ENCODE measurements at regions not wholly inside any gene's neighbourhood (a gene's known extent, or its start where the extent isn't known, plus 50 kb on each side); places are given as distances from the start of the nearest gene placed in this dataset.

GRCh38 chr1:81128079-81128478 is 672.7 kb upstream of the ADGRL2 start:
- no peak for DNase-seq

GRCh38 chr1:81126989-81127581 is 673.6 kb upstream of the ADGRL2 start:
- DNase-seq: no peak

DNA sequence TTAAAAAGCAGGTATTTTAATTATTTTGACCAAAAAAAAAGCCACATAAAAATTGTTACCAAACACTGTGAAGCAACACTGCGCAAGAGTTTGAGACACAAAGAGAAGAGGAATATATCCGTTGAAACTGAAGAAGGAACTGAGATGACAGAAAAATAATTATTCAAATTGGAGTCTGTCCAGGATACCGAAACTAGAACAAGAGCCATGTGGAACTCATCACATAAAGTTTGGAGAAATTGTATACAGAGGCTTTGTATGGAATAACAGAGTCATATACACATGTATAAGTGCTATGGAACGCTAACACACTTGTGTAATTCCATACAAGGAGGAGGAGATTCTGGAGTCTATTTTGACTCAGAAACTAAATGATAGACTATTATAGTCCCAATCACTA is 675.1 kb upstream of the ADGRL2 start:
- DNase-seq: no peak

GRCh38 chr1:81121306-81121705 is 679.4 kb upstream of the ADGRL2 start:
- DNase-seq: no peak

- no peak for DNase-seq
These were observed 681.4 kb upstream of the ADGRL2 start for GRCh38 chr1:81119319-81119718.

- no peak for DNase-seq
These were observed 682.2 kb upstream of the ADGRL2 start for GRCh38 chr1:81118550-81118949.

DNA sequence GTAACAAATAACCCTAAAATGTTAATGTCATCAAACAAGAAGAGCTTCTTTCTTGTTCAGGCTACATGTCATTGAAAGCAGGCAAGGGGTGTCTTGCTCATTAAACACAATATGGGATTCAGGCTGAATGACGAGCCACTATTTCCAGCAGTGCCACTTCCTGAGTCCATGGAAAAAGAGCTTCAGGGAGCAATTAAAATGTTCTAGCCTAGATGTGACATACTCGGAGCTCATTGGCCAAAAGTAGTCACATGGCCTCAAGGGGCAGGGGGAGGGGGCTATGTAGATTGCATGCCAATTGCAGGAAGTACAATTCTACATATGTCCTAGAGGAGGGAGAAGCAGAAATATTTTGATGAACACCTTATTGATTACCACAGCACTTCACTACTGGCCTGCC is 685.3 kb upstream of the ADGRL2 start:
- no peak for DNase-seq

- DNase-seq: no peak
These were observed 686.5 kb upstream of the ADGRL2 start for GRCh38 chr1:81114191-81114590.

- DNase-seq: no peak
These were observed 687.0 kb upstream of the ADGRL2 start for GRCh38 chr1:81113688-81114087.

DNA sequence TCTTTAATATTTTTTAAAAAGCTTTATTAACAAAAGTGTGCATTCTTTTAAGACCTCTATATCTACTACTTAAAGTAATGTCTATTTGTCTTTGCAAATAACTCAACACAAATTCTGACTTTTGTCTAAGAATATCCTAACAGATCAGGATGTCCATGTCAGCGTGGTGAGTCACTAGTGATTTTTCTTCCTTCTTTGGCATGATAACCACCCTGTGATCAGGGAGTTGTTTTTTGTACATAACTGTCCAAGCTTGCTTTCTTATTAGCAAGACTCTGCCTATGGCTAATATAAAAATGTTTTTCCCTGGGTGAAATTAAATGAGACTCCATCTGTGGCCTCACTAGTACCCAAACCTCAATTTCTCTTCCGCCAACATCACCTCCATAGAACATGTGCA is 688.9 kb upstream of the ADGRL2 start:
- no peak for DNase-seq

GRCh38 chr1:81109038-81109437 is 691.7 kb upstream of the ADGRL2 start:
- DNase-seq: no peak

GRCh38 chr1:81097860-81098259 is 702.9 kb upstream of the ADGRL2 start:
- no peak for DNase-seq

GRCh38 chr1:81073580-81073979 is 727.2 kb upstream of the ADGRL2 start:
- DNase-seq: no peak

DNA sequence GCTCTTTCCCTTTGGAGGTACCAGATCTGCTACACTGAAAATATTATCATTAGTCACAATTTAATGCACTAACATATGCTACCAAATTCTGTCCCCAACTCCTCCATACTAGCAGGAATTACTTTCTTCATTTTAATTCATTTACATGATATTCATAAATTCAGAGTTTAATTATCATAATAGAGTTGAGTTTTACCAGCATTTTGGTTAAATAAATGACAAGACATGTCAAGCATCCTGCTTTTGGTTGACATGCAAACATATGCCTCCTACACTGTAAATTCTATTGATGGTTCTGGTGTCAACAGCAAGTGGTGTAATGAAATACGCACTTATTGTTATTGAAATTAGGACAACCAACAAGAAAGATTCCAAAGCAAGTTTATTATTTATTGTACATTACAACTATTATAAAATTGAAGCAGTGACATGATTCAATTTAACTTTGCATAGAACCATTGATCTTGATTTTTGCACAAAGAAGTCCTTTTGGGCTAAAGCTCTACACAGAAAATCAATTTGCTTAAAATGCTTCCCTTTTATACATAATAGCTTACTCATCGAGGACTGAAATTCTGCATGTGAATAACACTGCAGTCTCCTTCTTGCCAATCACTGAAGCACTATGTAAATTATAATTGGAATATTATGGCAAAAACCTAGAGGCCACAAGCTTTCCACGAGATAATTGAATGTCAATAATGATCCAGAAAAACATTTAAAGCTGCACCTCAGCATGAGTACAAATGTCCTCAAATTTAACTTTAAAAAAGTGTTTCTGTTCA is 728.6 kb upstream of the ADGRL2 start:
- no peak for DNase-seq

- DNase-seq: no peak
These were observed 729.5 kb upstream of the ADGRL2 start for GRCh38 chr1:81071072-81071858.

GRCh38 chr1:81069856-81070255 is 730.9 kb upstream of the ADGRL2 start:
- no peak for DNase-seq

- no peak for DNase-seq
These were observed 732.0 kb upstream of the ADGRL2 start for GRCh38 chr1:81068726-81069125.

- DNase-seq: no peak
These were observed 746.9 kb upstream of the ADGRL2 start for GRCh38 chr1:81053826-81054225.

GRCh38 chr1:81052162-81052561 is 748.6 kb upstream of the ADGRL2 start:
- no peak for DNase-seq

DNA sequence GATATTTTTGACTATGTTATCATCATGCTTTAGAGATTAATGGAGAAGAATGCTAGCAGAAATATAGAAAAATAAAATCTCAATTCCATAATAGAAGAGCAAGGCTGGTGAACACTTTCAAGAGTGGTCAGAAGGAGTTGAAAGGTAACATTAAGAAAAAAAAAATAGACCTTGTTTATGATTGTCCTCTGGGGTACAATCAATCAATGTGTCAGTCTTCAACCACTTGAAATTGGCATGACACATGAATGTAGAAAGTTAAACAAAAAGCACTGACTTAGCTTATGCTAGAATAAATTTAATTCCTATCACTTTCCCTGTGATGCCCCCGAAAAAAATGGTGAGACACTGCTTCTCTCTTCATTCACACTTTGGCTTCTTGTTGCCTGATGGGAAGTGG is 750.3 kb upstream of the ADGRL2 start:
- no peak for DNase-seq

DNA sequence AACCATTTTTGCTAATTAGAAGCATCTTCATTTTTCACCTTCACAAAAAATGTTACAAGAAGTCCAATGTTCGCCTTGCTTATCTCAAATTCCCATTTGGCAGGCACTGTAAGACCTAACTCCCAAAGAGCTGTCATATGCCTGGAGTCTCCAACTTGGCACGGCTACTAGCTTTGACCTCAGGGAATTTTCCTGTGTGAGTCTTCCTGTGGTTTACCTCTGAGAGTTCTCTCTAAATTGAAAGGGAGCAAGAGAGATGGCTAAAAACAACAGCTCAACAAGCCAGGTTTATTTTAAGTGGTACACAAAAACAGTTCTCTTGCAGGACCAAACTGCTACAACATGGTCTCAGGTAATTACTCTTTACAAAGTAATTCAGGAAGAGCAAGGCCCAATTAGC is 756.0 kb upstream of the ADGRL2 start:
- DNase-seq: no peak

DNA sequence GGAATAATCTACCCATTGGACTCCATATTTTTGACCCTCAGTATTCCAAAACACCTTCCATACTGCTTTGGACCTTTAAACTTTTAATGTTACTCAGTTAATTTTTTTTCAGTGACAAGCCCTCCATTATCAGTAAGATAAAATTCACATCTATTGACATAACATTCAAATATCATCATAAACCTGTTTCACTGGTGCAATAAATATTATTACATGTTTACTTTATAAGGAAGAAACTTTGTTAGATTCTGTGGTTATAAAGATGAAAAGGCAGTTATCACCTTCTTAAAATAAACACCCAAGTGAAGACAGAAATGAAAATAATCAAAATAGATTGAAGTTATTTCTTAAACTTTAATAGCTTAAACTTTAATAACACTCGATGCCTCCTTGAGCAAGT is 758.5 kb upstream of the ADGRL2 start:
- no peak for DNase-seq

- no peak for DNase-seq
These were observed 766.4 kb upstream of the ADGRL2 start for GRCh38 chr1:81034291-81034690.

DNA sequence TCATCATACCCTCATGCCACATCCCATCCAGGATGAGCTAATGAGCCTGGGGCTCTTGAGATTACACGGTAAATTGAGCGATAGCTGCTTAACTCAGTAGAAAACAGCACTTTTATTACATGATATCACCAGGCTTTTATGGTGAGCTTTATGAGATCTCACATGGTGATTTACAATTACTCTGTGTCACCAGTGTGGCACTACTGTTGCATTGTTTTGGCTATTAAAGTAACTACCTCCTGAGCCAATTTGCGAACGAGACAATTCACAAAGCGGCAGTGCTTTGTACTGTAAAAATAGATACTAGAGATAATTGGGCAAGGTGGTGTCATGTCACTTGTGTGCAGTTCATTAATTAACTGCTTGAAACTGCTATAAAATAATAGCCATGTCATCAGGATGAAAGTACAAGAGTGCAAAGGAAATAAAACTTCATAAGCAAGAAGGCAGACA is 767.7 kb upstream of the ADGRL2 start:
- DNase-seq: no peak

Data from 8988T (cell line).